Suprapubic skin (tissue), 4 donors: ENCODE measurements at regions not wholly inside any gene's neighbourhood (a gene's known extent, or its start where the extent isn't known, plus 50 kb on each side); places are given as distances from the start of the nearest gene placed in this dataset.

Experiments used
- DNase-seq, 2 donors: peaks; one replicate each; pipeline ENCODE4 v3.0.0-alpha.2; 2019; ENCODE audit warnings: low spot score in 2 of 2
- H3K27ac ChIP-seq: fragments of 200-600 bp; sonication (generic); one replicate; pipeline ENCODE4 v1.5.1; 2019
- H3K27me3 ChIP-seq: fragments of 200-600 bp; sonication (generic); one replicate; pipeline ENCODE4 v1.5.1; 2019
- H3K36me3 ChIP-seq: fragments of 200-600 bp; sonication (generic); one replicate; pipeline ENCODE4 v1.5.1; 2019
- H3K4me1 ChIP-seq: fragments of 200-600 bp; sonication (generic); one replicate; pipeline ENCODE4 v1.5.1; 2019
- H3K4me3 ChIP-seq: fragments of 200-600 bp; sonication (generic); one replicate; pipeline ENCODE4 v1.5.1; 2019; ENCODE audit warnings: mild to moderate bottlenecking
- H3K9me3 ChIP-seq: fragments of 200-600 bp; sonication (generic); one replicate; pipeline ENCODE4 v1.5.1; 2019
- EP300 ChIP-seq: sonication (generic); formaldehyde crosslinking; IDR thresholded peaks from one replicate; pipeline ENCODE4 v1.6.1; 2017; ENCODE audit warnings: antibody characterized with exemption
- POLR2A ChIP-seq, 2 donors: fragments of 450-650 bp; IDR thresholded peaks; one replicate each; pipeline ENCODE4 v1.6.1; 2017; ENCODE audit warnings: antibody characterized with exemption in 2 of 2, mild to moderate bottlenecking in 2 of 2, moderate library complexity in 2 of 2
- POLR2AphosphoS5 ChIP-seq, 3 donors: sonication (generic); formaldehyde crosslinking; IDR thresholded peaks; one replicate each; pipeline ENCODE4 v1.6.1; 2017; ENCODE audit warnings: antibody characterized with exemption in 3 of 3
- WGBS: methylation state at CpG from one replicate; pipeline ENCODE4 v1.1.5; 2018; 5-methylcytosine and 5-hydroxymethylcytosine counted together
- TF ChIP-seq, protein P1 (sequence below), 2 donors: fragments of 200-600 bp in 1 of 2; fragments of 450-650 bp in 1 of 2; sonication (generic) in 1 of 2; IDR thresholded peaks; one replicate each; pipeline ENCODE4 v1.5.1; 2016 to 2019; ENCODE audit warnings: antibody characterized with exemption in 2 of 2, mild to moderate bottlenecking in 1 of 2, moderate library complexity in 1 of 2

DNA sequence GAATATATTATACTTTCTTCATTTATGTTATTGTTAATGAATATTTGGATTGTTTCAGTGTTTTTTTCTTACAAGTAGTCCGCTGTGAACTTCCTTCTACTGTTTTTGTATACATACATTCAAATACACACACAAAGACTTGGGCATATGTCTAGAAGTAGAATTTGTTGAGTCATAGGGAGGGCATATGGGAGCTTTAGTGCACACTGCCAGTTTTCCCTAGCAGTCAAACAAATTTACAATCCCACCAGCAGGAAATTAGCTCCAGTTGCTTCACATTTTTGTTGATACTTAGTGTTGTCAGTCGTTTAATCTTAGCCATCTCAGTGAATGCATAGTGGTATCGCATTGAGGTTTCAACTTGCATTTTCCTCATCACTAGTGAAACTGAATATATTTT lies 492.3 kb downstream of the DIPK2A start:
- 66% methylated on average over 3 of the region's 3 CpGs for WGBS
- DNase-seq, result no peak
- no peaks in the 10 kb centered on the region for H3K27me3 ChIP-seq
- TF ChIP-seq POLR2AphosphoS5 (IDR thresholded peaks at IDR 0.05) (no peak), EP300 (no peak), POLR2A (IDR thresholded peaks at IDR 0.05) (no peak)
- TF ChIP-seq, protein P1, sequence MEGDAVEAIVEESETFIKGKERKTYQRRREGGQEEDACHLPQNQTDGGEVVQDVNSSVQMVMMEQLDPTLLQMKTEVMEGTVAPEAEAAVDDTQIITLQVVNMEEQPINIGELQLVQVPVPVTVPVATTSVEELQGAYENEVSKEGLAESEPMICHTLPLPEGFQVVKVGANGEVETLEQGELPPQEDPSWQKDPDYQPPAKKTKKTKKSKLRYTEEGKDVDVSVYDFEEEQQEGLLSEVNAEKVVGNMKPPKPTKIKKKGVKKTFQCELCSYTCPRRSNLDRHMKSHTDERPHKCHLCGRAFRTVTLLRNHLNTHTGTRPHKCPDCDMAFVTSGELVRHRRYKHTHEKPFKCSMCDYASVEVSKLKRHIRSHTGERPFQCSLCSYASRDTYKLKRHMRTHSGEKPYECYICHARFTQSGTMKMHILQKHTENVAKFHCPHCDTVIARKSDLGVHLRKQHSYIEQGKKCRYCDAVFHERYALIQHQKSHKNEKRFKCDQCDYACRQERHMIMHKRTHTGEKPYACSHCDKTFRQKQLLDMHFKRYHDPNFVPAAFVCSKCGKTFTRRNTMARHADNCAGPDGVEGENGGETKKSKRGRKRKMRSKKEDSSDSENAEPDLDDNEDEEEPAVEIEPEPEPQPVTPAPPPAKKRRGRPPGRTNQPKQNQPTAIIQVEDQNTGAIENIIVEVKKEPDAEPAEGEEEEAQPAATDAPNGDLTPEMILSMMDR (IDR thresholded peaks at IDR 0.05), result no peak
- no peak overlapping the region for H3K4me3 ChIP-seq
- H3K4me1 ChIP-seq, result no peaks in the 10 kb centered on the region
- H3K36me3 ChIP-seq, result no peaks in the 10 kb centered on the region
- H3K9me3 ChIP-seq, result no peaks in the 10 kb centered on the region
- H3K27ac ChIP-seq, result no peak overlapping the region

DNA sequence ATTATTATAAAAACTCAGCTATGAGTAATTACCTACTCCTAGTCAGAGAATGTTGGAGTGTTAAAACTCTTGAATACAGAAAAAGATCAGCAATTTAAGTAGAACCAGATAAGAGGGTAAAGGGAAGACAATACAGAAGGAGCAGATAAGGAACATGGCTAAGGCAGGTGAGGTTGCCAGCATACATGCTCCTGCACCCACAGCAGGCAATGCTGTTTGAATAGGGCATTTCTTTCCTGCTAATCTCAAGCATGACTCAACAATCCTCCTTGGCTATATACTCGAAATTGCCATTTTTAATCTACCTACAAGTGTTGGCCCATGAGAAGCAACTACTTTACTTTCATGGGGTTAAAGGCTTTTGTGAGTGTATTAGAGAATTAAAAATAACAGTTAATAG lies 494.5 kb downstream of the DIPK2A start:
- Histone ChIP-seq H3K27me3 (no peaks in the 10 kb centered on the region), H3K4me1 (no peaks in the 10 kb centered on the region), H3K9me3 (no peaks in the 10 kb centered on the region), H3K36me3 (no peaks in the 10 kb centered on the region), H3K27ac (no peak overlapping the region), H3K4me3 (no peak overlapping the region)
- no peak for DNase-seq
- TF ChIP-seq POLR2AphosphoS5 (IDR thresholded peaks at IDR 0.05), result no peak
- TF ChIP-seq POLR2A (IDR thresholded peaks at IDR 0.05), result no peak
- TF ChIP-seq, protein P1 (IDR thresholded peaks at IDR 0.05), result no peak
- TF ChIP-seq EP300, result no peak
- WGBS, result 56% methylated on average over 1 of the region's 1 CpG

- H3K27me3 ChIP-seq, result no peaks in the 10 kb centered on the region
- 91% methylated on average over 2 of the region's 2 CpGs for WGBS
- no peaks in the 10 kb centered on the region for H3K9me3 ChIP-seq
- TF ChIP-seq EP300 (no peak), POLR2AphosphoS5 (IDR thresholded peaks at IDR 0.05) (no peak), POLR2A (IDR thresholded peaks at IDR 0.05) (no peak)
- TF ChIP-seq, protein P1 (IDR thresholded peaks at IDR 0.05), result no peak
- H3K36me3 ChIP-seq, result no peaks in the 10 kb centered on the region
- H3K4me3 ChIP-seq, result no peak overlapping the region
- H3K27ac ChIP-seq, result no peak overlapping the region
- DNase-seq, result no peak
- no peaks in the 10 kb centered on the region for H3K4me1 ChIP-seq
These were observed 494.9 kb downstream of the DIPK2A start for GRCh38 chr3:144466540-144466939.

DNA sequence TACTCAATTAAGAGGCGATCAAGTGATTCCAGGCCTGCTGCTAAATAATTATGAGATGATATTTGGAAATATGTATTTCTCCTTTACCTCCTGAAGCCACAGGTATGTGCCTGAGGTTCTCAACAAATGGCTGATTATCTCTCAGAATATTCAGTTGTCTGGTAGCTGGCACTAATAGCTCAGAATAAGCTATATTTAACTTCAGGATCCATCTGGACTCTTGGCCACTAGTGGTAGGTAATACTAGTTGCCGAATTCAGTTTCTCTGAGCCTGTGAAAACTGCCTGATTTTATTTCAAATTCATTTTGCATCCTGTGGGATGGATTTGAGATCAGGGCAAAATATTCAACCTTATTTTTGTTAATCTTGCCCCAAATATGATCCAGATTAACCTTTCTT lies 499.0 kb downstream of the DIPK2A start:
- Histone ChIP-seq H3K9me3 (no peaks in the 10 kb centered on the region), H3K27me3 (no peaks in the 10 kb centered on the region), H3K4me3 (no peak overlapping the region), H3K27ac (no peak overlapping the region), H3K4me1 (no peaks in the 10 kb centered on the region), H3K36me3 (no peaks in the 10 kb centered on the region)
- WGBS, result 93% methylated on average over 2 of the region's 2 CpGs
- TF ChIP-seq POLR2A (IDR thresholded peaks at IDR 0.05) (no peak), POLR2AphosphoS5 (IDR thresholded peaks at IDR 0.05) (no peak)
- DNase-seq, result no peak

GRCh38 chr3:144477593-144477992 lies 506.0 kb downstream of the DIPK2A start:
- no peak overlapping the region for H3K27ac ChIP-seq
- TF ChIP-seq POLR2AphosphoS5 (IDR thresholded peaks at IDR 0.05) (no peak), EP300 (no peak), POLR2A (IDR thresholded peaks at IDR 0.05) (no peak)
- TF ChIP-seq, protein P1 (IDR thresholded peaks at IDR 0.05), result no peak
- no peak overlapping the region for H3K4me3 ChIP-seq
- H3K9me3 ChIP-seq, result no peaks in the 10 kb centered on the region
- H3K27me3 ChIP-seq, result no peaks in the 10 kb centered on the region
- no peak for DNase-seq
- 84% methylated on average over 1 of the region's 1 CpG for WGBS
- H3K36me3 ChIP-seq, result no peaks in the 10 kb centered on the region
- no peaks in the 10 kb centered on the region for H3K4me1 ChIP-seq

DNA sequence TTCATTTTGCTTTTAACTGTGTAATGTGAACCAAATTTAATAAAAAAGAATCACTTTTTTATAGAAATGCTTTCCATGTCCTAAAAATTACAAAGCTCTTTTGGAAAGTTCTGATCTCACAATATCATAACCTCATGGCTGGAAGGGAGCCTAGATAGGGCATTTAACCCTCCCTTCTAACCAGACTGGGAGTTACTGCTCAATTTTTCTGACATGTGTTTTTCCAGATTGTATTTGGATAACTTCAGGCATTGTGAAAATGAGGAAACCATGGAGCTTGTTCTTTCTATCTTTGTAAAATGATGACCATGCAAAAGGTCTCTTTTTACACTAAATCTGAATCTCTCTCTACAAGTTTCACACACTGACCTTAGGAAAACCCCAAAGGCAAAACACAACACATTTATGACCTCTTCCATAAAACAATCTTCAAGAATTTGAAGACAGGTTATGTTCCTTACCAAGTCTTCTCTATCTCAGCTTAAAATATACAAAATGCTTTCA lies 508.8 kb downstream of the DIPK2A start:
- Histone ChIP-seq H3K4me1 (no peaks in the 10 kb centered on the region), H3K27me3 (no peaks in the 10 kb centered on the region), H3K4me3 (no peak overlapping the region), H3K27ac (no peak overlapping the region), H3K9me3 (no peaks in the 10 kb centered on the region), H3K36me3 (no peaks in the 10 kb centered on the region)
- TF ChIP-seq, protein P1 (IDR thresholded peaks at IDR 0.05), result no peak
- TF ChIP-seq EP300 (no peak), POLR2A (IDR thresholded peaks at IDR 0.05) (no peak), POLR2AphosphoS5 (IDR thresholded peaks at IDR 0.05) (no peak)
- no peak for DNase-seq
